COLO829 (cell line): ENCODE measurements at regions not wholly inside any gene's neighbourhood (a gene's known extent, or its start where the extent isn't known, plus 50 kb on each side); places are given as distances from the start of the nearest gene placed in this dataset.

ENCODE experiments used
- DNase-seq: peaks from one replicate; pipeline ENCODE4 v3.0.0; 2012; ENCODE audit warnings: low spot score

DNA sequence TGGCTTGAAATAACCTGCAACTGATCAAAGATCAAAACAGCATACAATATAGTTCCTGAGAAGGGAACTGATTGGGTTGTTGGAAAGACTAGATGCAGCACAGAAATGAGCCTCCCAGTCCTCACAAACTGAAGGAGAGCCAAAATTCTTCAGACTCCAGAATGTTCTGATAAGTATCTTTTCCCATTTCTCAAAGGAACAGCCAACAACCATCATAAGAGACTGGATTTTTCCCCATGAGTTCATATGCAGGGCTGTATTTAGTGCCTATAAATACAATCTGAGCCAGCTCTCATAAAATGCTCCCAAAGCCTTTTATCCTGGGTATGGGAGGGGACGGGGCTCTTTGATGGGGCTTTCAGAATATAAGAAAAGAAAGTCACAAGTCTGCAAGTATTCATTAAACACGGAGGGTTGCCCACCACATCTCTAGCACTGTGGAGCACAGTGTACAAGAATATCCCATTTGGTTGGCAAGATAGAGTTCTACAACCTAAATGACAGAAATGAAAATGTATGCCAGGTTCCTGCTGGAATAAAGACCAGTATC, 50.7 kb upstream of the LYVE1 start:
- no peak for DNase-seq

DNA sequence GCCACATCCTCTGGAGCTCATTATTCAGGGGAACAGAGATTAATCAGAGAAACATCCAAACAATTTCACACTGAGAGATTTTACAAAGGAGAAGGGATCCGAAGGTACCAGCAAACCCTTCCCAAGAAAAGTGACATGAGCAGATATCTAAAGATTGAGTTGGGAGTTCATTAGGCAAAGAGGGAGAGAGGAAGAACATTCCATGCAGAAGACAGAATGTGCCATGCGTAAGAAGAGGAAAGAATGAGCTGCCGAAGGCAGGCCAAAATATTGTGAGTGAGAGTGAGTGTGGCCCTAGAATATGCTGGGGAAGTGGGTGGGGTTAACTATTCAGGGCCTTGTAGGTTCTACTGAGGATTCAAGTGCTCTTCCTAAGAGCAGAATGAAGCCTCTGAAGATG, 50.0 kb upstream of the LYVE1 start:
- no peak for DNase-seq
